ENCODE measurements at regions not wholly inside any gene's neighbourhood (a gene's known extent, or its start where the extent isn't known, plus 50 kb on each side); places are given as distances from the start of the nearest gene placed in this dataset.

- no peak for ATAC-seq (ENCODE audit: low read depth)
- H2BK20ac ChIP-seq (ENCODE audit: low read depth, low read length) = no peak overlapping the region
- H3K27me3 ChIP-seq (ENCODE audit: control insufficient read depth, insufficient read depth, low read length) = no peaks in the 10 kb centered on the region
- no peak overlapping the region for H3K18ac ChIP-seq (ENCODE audit: low read depth, low read length)
- H4K91ac ChIP-seq (ENCODE audit: insufficient read depth, low read depth, low read length) = no peak overlapping the region
- H3K4ac ChIP-seq (ENCODE audit: low read depth, low read length) = no peak overlapping the region
- intact Hi-C loops (cut with micrococcal nuclease) (no loop called here), dilution Hi-C loops (cut with HindIII; ENCODE audit: low sequenced_read_pairs, unreplicated experiment) (no loop called here), in situ Hi-C loops (cut with MboI; ENCODE audit: low sequenced_read_pairs) (no loop called here)
- H2AK9ac ChIP-seq (replicated peaks; ENCODE audit: low read depth, low read length, poor library complexity) = no peak overlapping the region
- no peak overlapping the region for H3K23ac ChIP-seq (ENCODE audit: low read depth, low read length)
- H3K79me1 ChIP-seq (ENCODE audit: low read depth in 1 of 2, low read length in 2 of 2) = no peaks in the 10 kb centered on the region
- H3K27ac ChIP-seq (ENCODE audit: insufficient read depth, low read length) = no peak overlapping the region
- H3K9me1 ChIP-seq (ENCODE audit: insufficient read depth, low read length) = no peaks in the 10 kb centered on the region
- no peak overlapping the region for H2BK15ac ChIP-seq (ENCODE audit: low read depth, low read length)
- no peaks in the 10 kb centered on the region for H3K4me1 ChIP-seq (ENCODE audit: control insufficient read depth, insufficient read depth, low read length)
- no peak overlapping the region for H2BK120ac ChIP-seq (ENCODE audit: low read depth, low read length)
- no peak overlapping the region for H4K8ac ChIP-seq (ENCODE audit: low read depth in 2 of 2, low read length in 2 of 2)
- H3K4me3 ChIP-seq (ENCODE audit: insufficient read depth, low read depth, low read length) = no peak overlapping the region
- no peak overlapping the region for H3K56ac ChIP-seq (ENCODE audit: extremely low read depth, insufficient read depth, low read length)
- no peaks in the 10 kb centered on the region for H4K20me1 ChIP-seq (ENCODE audit: insufficient read depth, low read length)
- POLR2A ChIA-PET (ENCODE audit: unreplicated experiment) = no interaction called here
- H2AK5ac ChIP-seq (ENCODE audit: low read depth, low read length) = no peak overlapping the region
- H3K9me3 ChIP-seq (ENCODE audit: control insufficient read depth, insufficient read depth, low read length) = peaks cover 26% of the 10 kb centered on the region
- CTCF ChIA-PET = no interaction called here
- no peak overlapping the region for H2AFZ ChIP-seq (replicated peaks; ENCODE audit: low read length, poor library complexity)
- no peak overlapping the region for H2BK5ac ChIP-seq (ENCODE audit: low read depth, low read length, poor library complexity, severe bottlenecking)
- H3K36me3 ChIP-seq (ENCODE audit: control insufficient read depth, insufficient read depth, low read length) = no peaks in the 10 kb centered on the region
- no peak overlapping the region for H3K4me2 ChIP-seq (ENCODE audit: low read depth, low read length)
- H4K5ac ChIP-seq (ENCODE audit: low read depth, low read length) = no peak overlapping the region
- no peak overlapping the region for H3K9ac ChIP-seq (ENCODE audit: low read depth, low read length)
- no peak overlapping the region for H3K14ac ChIP-seq (replicated peaks; ENCODE audit: low read depth, low read length)
- no peak for DNase-seq
- TF ChIP-seq MAZ (IDR thresholded peaks at IDR 0.05; ENCODE audit: borderline replicate concordance, low read depth, low read length) = no peak
- TF ChIP-seq CHD1 (IDR thresholded peaks at IDR 0.05; ENCODE audit: low read depth, low read length) = no peak
- TF ChIP-seq NFE2L2 (IDR thresholded peaks at IDR 0.05; ENCODE audit: low read depth, low read length) = no peak
- TF ChIP-seq SMC3 (IDR thresholded peaks at IDR 0.05; ENCODE audit: low read depth, low read length) = no peak
- no peak for TF ChIP-seq FOS (IDR thresholded peaks at IDR 0.05; ENCODE audit: low read depth, low read length)
- no peak for TF ChIP-seq RFX5 (IDR thresholded peaks at IDR 0.05; ENCODE audit: low read depth, low read length)
- TF ChIP-seq BHLHE40 (IDR thresholded peaks at IDR 0.05; ENCODE audit: low read depth, low read length) = no peak
- TF ChIP-seq RAD21 (IDR thresholded peaks at IDR 0.05; ENCODE audit: low read length) = no peak
- TF ChIP-seq MAFK (IDR thresholded peaks at IDR 0.05; ENCODE audit: low read depth, low read length) = no peak
- no peak for TF ChIP-seq USF2 (IDR thresholded peaks at IDR 0.05; ENCODE audit: low read depth, low read length)
- TF ChIP-seq CTCF (conservative IDR thresholded peaks at IDR 0.05; ENCODE audit: low read depth, low read length) = no peak
- no peak for TF ChIP-seq RCOR1 (IDR thresholded peaks at IDR 0.05; ENCODE audit: insufficient replicate concordance, low read length)
- TF ChIP-seq ELK1 (IDR thresholded peaks at IDR 0.05; ENCODE audit: borderline replicate concordance, low read depth, low read length) = no peak
- TF ChIP-seq POLR2A (IDR thresholded peaks at IDR 0.05; ENCODE audit: low read depth, low read length) = no peak
- no TSS peak for BruUV-seq (replicated peaks)
- 0% methylated on average over 1 of the region's 2 CpGs; no CpG with 5 or more reads in 1 of the 2 experiments for WGBS, 2 experiments (ENCODE audit: extremely low coverage in 2 of 2, insufficient read length in 1 of 2)
Measured at GRCh38 chr5:7210549-7210948, 185.4 kb upstream of the ADCY2 start.

Measured in IMR-90 (cell line).